ENCODE measurements at regions not wholly inside any gene's neighbourhood (a gene's known extent, or its start where the extent isn't known, plus 50 kb on each side); places are given as distances from the start of the nearest gene placed in this dataset.

- TF ChIP-seq ZNF416 (CRISPR knock-in tag; IDR thresholded peaks at IDR 0.05) (no peak), FOXP4 (CRISPR knock-in tag; IDR thresholded peaks at IDR 0.05) (no peak), CTCF (IDR thresholded peaks at IDR 0.05) (no peak), NFYB (CRISPR knock-in tag; conservative IDR thresholded peaks at IDR 0.05; ENCODE audit: low read depth) (no peak), CREM (CRISPR knock-in tag; IDR thresholded peaks at IDR 0.05) (no peak), FOXJ3 (CRISPR knock-in tag; IDR thresholded peaks at IDR 0.05; ENCODE audit: borderline replicate concordance) (no peak), ATF3 (CRISPR knock-in tag; conservative IDR thresholded peaks at IDR 0.05) (no peak), NR2C2 (CRISPR knock-in tag; IDR thresholded peaks at IDR 0.05) (no peak), SP1 (CRISPR knock-in tag; conservative IDR thresholded peaks at IDR 0.05) (no peak), ZNF512 (CRISPR knock-in tag; IDR thresholded peaks at IDR 0.05; ENCODE audit: borderline replicate concordance) (no peak), ZBTB43 (CRISPR knock-in tag; IDR thresholded peaks at IDR 0.05) (no peak)
- TF ChIP-seq, protein P1, sequence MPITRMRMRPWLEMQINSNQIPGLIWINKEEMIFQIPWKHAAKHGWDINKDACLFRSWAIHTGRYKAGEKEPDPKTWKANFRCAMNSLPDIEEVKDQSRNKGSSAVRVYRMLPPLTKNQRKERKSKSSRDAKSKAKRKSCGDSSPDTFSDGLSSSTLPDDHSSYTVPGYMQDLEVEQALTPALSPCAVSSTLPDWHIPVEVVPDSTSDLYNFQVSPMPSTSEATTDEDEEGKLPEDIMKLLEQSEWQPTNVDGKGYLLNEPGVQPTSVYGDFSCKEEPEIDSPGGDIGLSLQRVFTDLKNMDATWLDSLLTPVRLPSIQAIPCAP (CRISPR knock-in tag; IDR thresholded peaks at IDR 0.05), result no peak
Measured at GRCh38 chr2:223147431-223147830, 95.4 kb downstream of the KCNE4 start.
